ENCODE measurements at regions not wholly inside any gene's neighbourhood (a gene's known extent, or its start where the extent isn't known, plus 50 kb on each side); places are given as distances from the start of the nearest gene placed in this dataset.
"Not testable (repeated sequence)": the region's sequence is repeated elsewhere in the genome, so short reads cannot be mapped to it uniquely, and the experiment has no call there.

- no peak for DNase-seq
Observed at GRCh38 chr3:80701349-80701748, 933.6 kb upstream of the ROBO1 start.

DNA sequence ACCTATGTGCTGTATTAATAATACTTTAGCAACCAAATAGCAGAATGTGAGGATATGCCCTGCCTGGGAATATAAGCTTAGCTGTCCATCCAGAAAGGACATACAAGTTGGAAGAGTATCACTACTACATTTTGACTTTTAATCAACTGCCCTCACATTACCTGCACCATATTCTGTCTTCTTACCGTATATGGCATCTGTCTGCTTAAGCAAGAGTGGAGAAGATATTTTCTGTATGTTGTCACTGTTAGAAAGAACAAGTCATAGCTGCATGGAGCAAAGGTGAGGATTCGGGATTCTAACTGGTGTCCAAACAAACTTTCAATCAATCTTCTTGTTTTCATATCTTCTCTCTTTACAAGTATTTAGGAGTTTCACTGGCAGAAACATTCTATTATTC is 929.5 kb upstream of the ROBO1 start:
- no peak for DNase-seq

GRCh38 chr3:80696280-80696679 is 928.5 kb upstream of the ROBO1 start:
- DNase-seq = no peak

- no peak for DNase-seq
Observed at GRCh38 chr3:80688814-80689213, 921.0 kb upstream of the ROBO1 start.

GRCh38 chr3:80682951-80683350 is 915.2 kb upstream of the ROBO1 start:
- no peak for DNase-seq

DNA sequence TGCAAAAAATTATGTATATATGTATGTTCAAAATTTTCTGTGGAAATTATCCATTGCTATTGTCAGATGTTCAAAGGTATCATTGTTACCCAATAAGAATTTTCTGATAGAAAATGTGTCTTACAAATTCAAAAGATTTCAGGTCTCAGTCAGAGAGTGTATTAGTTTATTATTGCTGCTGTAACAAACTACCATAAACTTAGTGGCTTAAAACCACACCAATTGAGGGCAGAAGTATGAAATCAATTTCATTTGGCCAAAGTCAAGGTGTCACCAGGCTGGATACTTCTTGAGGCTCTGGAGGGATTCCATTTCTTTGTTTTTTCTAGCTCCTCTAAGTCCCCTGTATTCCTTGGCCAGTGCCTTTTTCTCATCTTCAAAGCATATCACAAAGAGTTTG is 914.4 kb upstream of the ROBO1 start:
- DNase-seq = no peak

DNA sequence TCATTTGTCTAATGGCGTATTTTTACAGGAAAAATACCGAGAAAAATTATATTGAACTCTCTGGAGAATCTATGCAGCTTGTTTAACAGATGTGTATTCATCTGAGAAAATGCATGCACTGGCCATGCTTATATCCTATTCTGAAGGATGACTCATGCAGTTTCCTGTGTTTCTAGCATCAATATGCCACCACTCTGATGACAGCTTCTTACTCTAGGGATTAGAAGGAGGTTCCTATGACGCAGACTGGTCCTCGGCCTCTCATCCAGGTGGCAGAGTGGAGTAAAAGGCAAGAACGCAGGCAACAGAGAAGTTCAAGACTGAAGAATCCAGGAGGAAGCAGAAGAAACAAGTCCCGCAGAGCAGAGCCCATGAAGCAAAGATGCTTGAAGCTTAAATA is 910.0 kb upstream of the ROBO1 start:
- no peak for DNase-seq

DNA sequence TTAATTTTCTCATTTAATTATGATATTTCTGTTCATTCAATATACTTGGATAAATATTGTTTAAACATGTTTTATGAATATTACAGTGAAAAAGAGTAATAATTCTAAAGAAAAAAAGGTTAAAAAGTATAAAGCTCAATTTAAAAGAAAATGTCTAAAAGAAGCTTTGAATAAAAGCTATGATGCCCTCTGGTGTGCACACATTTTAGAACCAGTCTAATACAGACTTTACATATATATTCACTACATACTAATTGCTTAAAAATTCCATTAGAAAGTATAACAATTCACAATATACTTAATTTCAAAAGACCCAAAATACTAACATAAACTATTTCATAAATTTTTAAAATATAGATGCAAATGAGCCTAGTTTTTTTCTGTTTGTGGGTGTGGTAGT is 909.1 kb upstream of the ROBO1 start:
- no peak for DNase-seq

DNA sequence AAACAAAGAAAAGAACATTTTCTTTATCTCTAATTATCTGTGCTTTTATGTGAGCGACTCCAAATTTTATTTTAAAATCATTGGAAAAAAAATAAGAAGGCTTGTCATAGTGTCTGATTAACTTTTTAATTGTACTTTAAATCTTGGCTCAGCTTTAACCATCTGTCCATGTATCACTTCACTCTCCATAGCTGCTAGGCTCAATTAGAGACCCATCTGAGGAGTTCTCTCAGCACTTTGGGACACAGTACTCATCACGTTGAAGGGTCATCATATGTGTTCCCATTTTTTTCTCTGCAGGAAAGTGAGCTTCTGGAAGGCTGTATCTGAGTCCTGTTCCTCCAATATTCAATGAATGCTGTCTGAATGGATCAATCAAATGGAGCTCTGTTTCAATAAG is 908.5 kb upstream of the ROBO1 start:
- DNase-seq = no peak

DNA sequence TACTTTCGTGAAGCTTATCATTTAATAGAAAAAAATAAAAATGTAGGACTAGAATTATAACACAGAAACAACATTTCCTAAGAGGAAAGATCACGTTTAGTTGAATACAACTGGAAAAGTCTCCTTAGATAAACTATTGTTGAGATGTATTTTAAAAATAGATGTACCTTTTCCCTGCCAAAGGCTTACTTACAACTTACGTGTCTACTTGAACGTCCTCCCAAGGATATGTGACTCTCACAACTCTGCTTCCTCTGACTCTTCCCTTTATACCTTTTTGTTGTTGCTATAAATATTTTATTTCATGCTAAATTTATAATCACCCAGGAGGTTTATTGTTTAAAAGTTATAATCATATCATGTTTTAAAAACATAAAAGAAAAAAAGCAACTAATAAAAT is 908.0 kb upstream of the ROBO1 start:
- DNase-seq = no peak

GRCh38 chr3:80668600-80669294 is 900.9 kb upstream of the ROBO1 start:
- DNase-seq = no peak

- DNase-seq = no peak
Observed at GRCh38 chr3:80668100-80668499, 900.3 kb upstream of the ROBO1 start.

GRCh38 chr3:80663426-80663825 is 895.6 kb upstream of the ROBO1 start:
- DNase-seq = no peak

DNA sequence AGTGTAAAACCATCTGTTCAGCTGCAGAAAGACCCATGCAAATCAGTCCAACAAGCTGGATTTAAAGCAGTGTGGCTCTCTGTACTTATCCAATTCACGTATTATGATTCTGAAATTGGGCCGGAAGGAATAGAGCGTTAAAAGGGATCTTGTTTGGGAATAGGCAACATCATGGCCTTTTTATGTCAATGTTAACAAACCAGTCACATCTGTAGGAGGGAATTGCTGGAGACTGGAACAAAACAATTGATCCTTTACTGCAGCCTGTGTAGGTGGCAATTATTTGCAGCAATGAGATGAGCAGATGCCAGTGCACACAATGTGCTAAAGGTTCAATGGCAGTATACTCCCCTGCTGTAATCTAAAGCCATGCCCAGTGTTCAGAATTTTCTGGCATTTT is 887.4 kb upstream of the ROBO1 start:
- DNase-seq = no peak

DNA sequence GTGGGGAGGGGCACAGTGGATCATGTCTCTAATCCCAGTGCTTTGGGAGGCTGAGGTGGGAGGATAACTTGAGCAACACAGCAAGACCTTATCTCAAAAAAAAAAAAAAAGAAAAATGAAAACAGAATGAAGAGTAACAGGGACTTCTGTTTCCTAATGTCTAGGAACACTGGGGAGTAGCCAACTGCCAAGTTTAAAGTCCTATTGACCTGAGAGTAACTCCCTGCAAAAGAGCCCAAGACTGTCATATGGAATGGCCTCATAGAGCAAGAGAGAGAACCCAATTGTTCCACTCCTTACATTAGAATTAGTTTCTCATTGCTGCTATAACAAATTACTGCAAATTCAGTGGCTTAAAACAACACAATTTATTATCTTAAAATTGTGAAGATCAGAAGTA is 881.4 kb upstream of the ROBO1 start:
- DNase-seq = no peak

DNA sequence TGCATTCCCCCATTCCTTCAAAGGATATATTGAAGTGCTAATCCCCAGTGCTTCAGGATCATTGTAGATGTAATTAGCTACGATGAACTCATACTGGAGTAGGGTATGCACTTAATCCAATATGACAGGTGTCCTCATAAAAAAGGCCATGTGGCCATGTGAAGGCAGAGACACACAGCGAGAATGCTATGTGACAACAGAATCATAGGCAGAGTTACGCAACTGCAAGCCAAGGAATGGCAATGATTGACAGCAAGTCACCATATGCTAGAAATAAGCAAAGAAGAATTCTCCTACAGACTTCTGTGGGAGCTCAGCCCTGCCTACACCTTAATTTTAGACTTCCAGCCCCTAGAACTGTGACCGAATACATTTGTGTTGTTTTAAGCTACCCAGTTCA is 875.6 kb upstream of the ROBO1 start:
- no peak for DNase-seq

DNA sequence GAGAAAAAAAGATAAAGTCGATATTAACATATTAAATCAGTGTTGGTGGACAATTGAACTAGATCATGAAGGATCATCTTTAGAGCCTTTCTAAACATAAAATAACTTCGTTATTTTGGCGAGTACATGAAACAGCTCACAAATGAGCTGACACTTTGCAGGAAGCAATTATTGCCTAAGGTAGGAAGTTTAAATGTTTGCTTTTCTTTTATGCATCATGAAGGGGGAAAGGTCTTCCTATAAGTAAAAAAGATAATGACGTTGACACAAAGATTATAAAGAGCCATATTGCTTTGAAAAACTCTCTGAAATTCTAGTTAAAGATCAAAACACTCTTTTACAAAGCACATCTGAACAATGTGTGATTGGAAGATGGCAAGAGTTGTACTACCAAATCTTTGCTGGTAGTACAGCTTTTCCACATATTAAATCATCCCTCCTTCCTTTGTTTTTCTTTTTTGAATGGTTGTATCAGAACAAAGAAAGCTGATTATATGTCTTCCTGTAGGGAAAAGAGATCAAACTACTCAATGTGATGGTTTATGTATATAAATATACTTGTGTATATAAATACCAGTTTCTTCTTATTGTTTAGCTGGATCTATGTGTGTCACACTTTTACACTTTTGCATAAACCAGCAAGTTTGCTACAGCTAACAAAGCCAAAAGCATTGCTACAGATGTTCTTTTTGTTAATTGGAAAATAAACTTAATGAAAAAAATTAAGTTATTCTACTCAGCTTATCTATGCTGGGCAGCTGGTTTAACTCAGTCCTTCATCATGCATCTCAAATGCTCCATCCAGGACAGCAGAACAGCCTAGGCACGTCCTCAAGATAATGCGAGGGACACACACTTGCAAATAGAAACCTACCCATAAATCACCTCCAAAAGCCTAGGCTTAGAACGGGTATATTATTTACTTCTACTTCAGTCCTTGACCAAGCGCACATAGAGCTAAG is 850.8 kb upstream of the ROBO1 start:
- DNase-seq = no peak

- DNase-seq = no peak
Observed at GRCh38 chr3:80612366-80612765, 844.6 kb upstream of the ROBO1 start.

GRCh38 chr3:80608072-80608471 is 840.3 kb upstream of the ROBO1 start:
- not testable (repeated sequence) for DNase-seq

GRCh38 chr3:80606073-80606472 is 838.3 kb upstream of the ROBO1 start:
- no peak for DNase-seq

DNA sequence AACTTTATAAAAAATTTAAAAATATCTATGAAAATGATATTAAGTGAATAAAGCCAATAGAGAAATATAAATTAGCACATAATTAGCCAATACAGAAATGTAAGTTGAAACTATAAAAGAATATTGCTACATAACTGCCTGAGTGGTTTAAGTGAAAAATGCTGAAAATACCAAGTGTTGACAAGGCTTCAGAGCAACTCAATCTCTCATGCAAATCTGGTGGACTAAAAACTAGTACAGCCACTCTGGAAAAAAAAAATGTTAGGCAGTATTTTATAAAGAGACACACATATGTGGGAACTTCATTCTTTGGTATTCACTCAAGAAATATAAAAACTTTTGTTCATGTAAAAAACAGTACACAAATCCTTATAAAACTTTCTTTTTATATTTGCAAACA is 833.7 kb upstream of the ROBO1 start:
- no peak for DNase-seq

DNA sequence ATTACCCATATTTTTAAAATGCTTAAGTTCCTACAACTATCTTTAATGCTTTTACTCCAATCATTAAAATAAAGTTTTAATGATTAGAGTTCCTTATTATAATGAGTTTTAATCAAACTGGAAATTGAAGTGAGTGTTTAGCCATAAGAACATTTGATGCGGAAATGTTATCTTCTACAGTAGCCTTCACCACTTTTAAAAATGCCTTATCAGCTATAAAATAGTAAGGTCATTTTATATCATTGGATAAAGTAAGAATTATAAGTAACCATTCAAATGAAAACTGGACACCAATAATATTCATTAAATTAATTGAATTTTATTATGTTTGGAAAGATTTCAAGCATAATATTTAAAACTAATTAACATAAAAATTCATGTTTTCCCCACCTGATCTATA is 825.0 kb upstream of the ROBO1 start:
- DNase-seq = no peak

DNA sequence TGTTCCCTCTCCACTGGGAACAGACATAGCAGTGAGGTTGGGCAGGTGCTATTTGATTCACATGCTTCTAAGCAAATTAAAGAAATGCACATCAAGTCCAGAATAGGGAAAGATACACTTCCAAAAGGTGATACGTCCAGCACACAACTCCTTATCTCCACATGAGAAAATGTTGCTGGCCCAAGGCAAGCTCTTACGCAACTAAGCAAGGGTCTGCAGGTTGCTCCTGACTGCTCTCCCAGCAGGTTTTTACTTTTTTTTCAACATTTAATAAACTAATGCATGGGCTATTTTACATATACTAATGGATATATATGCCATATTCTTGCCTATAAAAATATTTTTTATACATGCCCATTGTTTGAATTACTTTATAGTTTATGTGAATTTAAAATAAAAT is 818.5 kb upstream of the ROBO1 start:
- DNase-seq = no peak

DNA sequence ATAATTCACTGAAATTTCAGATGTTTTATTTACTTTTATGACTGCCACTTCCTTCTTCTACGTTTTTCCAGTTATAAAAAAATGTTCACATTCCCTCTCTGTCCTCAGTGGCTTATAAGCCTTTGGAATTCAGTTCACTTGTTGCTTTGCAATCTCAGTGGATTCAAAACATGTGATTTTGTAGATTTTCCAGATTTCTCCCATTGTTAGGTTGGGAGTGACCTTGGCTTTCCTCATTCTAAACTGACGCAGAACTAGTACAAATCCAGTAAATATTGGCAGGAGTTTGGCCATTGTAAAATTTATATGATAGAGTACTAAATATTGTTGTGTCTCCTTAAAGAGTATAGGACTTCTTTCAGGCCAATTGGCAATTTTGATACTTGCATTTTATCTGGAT is 812.3 kb upstream of the ROBO1 start:
- DNase-seq = no peak

DNA sequence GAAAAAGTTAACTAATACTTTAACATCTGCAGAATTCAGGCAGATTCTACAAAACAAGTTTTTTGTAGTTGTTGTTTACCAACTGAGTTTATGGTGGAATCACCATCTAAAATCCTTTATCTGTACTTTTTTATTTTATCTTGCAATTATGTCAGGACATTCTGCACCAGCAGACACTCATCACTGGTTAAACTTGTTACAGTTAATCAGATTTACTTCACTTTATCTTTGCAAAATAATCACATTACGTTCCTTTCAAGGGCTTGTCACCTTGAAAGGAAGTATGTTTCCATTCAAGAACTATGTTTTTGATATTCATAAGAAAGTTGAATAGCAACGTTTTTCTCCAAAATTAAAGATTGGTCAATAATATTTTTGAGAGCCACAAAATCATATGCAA is 796.6 kb upstream of the ROBO1 start:
- DNase-seq = no peak

All from NCI-H1092 (cell line).